SKM-1 treated with dmso at 0.1 percent for 144 hours (cell line): ENCODE measurements at regions not wholly inside any gene's neighbourhood (a gene's known extent, or its start where the extent isn't known, plus 50 kb on each side); places are given as distances from the start of the nearest gene placed in this dataset.

ENCODE experiments used
- DNase-seq: peaks from one replicate; lab custom pipeline; 2025; ENCODE audit not compliant: unreplicated experiment; lab: John Stamatoyannopoulos, UW

DNA sequence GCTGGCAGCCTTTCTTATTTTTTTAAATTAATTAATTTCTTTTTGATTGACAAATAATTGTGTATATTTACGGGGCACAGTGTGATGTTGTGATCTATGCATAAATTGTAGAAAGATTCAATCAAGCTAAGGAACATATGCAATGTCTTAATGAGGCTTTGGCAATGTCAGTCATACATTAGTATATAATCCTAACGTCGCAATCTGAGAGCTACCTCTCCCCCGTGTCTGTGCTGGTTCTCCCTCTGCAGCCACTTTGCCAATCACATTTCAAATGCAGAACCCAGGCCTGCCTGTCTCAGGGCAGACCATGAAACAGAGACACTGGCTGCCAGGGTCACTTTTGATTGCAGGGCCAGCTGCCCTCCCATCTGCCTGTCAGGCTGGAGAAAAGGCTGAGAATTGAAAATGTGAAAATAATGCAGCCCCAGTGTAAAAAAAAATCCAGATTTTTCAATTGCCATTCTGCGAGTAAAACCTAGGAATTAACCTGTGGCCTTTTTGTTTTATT, 56.3 kb downstream of the SLC24A2 start:
- no peak for DNase-seq

- no peak for DNase-seq
These were observed 60.7 kb downstream of the SLC24A2 start for GRCh38 chr9:19728101-19728500.

GRCh38 chr9:19725970-19726369, 62.9 kb downstream of the SLC24A2 start:
- no peak for DNase-seq

DNA sequence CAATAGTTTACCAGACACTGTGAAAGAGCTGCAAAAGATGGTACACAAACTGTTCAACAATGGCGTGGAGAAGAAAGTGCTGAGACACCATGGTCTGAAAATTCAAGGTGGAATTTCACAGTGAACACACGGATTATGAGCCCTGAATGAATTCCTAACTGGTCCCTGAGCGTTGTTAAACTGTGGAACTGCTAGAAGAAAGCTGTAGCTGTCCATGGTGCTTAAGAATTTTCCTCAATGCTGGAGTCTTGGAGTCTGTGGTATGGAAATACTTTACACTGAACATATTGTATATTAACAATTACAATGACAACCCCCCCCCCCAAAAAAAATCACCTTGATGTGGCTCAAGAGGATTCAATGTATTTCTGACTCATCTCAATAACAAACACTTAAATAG, 68.5 kb downstream of the SLC24A2 start:
- DNase-seq = no peak

DNA sequence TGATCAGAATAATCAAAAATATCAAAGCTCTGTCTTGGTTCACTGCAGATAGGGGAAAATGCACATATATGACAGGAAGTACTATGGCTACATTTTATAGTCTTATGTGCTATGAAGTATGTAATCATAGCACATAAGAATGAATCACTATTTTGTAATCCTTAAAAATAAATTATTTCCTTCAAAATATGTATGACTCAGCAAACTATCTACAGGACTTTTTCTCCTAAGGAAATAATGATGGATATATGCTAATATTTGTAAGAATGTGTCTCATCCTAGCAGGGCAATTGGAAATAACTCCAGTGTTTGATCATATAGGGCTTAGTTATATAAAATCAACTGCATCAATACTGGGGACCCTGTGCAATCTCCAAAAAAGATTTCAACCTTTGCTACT, 85.1 kb downstream of the SLC24A2 start:
- no peak for DNase-seq

- DNase-seq = no peak
These were observed 86.8 kb downstream of the SLC24A2 start for GRCh38 chr9:19701991-19702390.

DNA sequence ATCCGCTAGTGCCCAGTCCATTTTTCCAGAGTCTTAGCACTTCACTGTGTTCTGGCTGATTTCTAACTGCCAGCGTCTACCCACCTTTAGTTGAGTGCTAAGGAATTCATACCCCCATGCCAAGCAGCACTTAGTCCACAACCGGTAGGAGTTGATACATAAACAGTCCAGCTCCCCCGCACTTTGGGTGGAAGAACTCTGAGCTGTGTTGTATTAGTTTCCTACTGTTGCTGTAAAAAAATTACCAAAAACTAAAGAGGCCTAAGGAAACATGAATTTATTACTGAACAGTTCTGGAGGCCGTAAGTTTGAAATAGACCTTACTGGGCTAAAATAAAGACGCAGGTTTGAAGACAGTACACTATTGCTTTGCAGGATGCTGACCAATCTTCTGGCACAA, 87.6 kb downstream of the SLC24A2 start:
- DNase-seq = no peak

DNA sequence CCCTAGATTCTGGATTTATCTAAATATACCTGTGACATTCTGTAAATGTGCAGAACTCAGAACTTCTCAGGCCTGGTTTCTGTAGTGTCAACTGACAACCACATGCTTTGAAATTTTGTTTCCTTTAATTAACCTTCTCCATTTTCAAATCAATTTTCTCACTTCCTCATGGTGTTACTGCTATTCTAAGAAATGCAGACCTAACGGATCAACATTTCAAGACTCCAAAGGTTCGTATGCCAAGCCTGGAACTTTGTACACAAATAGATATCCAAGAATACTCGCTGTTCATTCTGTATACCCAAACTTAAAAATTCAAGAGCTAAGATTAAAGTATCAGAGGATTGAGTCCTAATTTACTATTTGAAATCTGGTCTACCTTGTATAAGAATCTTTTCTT, 88.1 kb downstream of the SLC24A2 start:
- DNase-seq = no peak

GRCh38 chr9:19699756-19700155, 89.1 kb downstream of the SLC24A2 start:
- no peak for DNase-seq

- no peak for DNase-seq
These were observed 89.9 kb downstream of the SLC24A2 start for GRCh38 chr9:19698960-19699359.

GRCh38 chr9:19694601-19695000, 94.2 kb downstream of the SLC24A2 start:
- no peak for DNase-seq

- DNase-seq = no peak
These were observed 98.7 kb downstream of the SLC24A2 start for GRCh38 chr9:19690128-19690527.

DNA sequence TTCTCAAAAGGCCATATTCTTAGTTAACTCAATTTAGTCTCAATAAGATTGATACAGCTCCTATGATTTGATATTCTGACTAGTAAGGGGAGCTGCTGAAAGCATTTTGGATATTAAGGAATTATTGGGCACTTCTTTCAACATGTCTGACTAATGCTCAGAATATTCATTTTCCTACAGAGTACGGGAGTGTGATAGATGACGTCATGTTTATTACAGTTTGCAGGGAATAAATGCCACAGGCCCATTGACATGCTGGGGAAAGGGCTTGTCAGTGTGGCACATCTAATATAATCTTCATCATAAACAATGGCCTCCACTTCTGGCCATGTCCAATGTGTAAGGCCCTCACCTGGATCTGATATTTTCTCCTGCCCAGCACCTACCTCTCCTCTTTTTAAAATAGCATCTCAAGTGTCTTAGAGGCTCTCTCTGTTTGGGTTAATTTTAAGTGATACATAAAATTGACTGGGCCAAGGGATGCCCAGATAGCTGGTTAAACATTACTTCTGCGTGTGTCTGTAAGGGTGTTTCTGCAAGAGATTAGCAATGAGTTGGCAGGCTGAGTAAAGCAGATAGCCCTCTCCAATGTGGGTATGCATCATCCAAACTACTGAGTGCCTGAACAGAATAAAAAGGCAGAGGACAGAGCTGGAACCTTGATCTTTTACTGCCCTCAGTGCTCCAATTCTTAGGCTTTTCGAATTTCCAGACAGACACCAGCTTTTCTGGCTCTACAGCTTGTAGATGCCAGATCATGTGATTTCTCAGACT, 99.3 kb downstream of the SLC24A2 start:
- DNase-seq = no peak

DNA sequence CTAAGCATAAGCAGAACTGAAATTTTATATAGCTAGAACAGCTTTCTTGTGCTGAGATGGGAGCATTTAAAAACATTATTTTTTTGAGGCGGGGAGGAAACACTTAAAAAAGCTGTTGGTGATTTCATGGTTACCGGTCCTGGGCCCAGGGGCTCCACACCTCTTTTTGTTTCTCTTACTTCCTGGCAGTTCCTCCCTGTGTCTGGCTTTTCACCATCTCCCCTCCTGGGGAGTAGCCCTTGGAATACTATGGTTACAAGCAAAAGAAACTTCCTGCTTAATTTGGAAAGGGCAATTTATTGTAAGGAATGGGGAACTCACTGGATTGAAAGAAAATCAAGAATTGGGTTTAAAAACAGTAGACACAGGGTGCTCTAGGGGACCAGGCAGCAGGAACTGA, 105.1 kb downstream of the SLC24A2 start:
- no peak for DNase-seq

DNA sequence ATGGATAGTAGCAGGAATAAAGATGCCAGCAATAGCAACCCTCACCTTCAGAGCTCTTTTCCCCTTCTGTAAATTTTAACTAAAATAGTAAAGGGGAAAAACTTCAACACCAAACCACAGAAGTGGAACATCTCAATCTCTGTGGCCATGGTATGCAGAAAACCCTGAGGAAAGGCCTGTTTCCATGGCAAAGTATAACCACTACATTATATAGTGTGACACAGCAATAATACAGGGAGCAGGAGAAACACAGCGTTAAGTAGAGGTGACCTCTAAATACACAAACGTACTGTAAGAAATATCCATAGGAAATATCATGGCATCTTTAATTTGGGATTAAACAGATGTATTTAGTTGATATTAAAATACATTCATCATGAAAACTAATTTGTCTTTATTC, 106.4 kb downstream of the SLC24A2 start:
- DNase-seq = no peak

- DNase-seq = no peak
These were observed 107.0 kb downstream of the SLC24A2 start for GRCh38 chr9:19681846-19682245.

GRCh38 chr9:19677924-19678323, 110.9 kb downstream of the SLC24A2 start:
- DNase-seq = no peak

- no peak for DNase-seq
These were observed 113.3 kb downstream of the SLC24A2 start for GRCh38 chr9:19675492-19675891.

DNA sequence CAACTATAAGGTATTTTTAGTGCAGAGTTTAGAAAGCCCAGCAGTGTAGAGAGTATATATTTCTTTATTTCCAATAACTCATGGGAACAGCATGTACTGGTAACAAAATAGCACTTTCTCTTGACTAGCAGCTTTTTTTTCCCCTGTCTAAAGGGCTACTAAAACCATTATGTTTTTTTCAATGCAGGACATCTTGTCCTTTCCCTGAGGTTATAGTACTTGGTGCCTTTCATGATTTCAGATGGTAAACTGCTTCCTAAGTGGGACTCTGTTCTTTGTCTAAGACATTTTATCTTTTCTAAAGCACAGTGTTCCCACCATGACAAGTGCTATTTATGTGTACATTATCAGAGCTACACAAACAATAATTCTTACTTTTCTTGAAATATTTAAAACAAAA, 122.3 kb downstream of the SLC24A2 start:
- no peak for DNase-seq

GRCh38 chr9:19665146-19665863, 123.5 kb downstream of the SLC24A2 start:
- DNase-seq = no peak

DNA sequence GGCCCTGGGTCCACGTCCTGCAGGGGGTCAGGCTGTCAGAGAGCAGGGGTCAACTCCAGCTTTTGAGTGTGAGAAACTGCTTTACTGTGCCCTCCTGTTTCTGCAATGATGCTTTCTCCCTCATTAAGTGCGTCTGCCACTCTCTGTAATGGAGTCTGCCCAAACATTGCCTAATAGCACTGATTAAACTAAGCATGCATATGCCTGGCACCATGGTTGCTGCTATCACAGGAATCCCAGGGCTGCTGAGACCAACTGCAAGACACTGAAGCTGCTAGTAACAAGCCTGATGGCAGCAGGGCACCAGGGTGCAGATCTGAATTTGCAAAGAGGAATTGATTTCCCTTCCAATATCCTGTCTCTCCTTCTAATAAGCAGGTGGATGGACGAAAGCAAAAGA, 125.3 kb downstream of the SLC24A2 start:
- no peak for DNase-seq

- no peak for DNase-seq
These were observed 126.6 kb downstream of the SLC24A2 start for GRCh38 chr9:19662213-19662612.
